Suprapubic skin (tissue), 3 donors: ENCODE measurements at regions not wholly inside any gene's neighbourhood (a gene's known extent, or its start where the extent isn't known, plus 50 kb on each side); places are given as distances from the start of the nearest gene placed in this dataset.

Experiments used
- CTCF ChIP-seq, 2 donors: fragments of 200-600 bp in 1 of 2; fragments of 450-650 bp in 1 of 2; sonication (generic) in 1 of 2; IDR thresholded peaks; one replicate each; pipeline ENCODE4 v1.5.1; 2016 to 2019; ENCODE audit warnings: antibody characterized with exemption in 2 of 2, mild to moderate bottlenecking in 1 of 2, moderate library complexity in 1 of 2
- EP300 ChIP-seq: sonication (generic); formaldehyde crosslinking; IDR thresholded peaks from one replicate; pipeline ENCODE4 v1.6.1; 2017; ENCODE audit warnings: antibody characterized with exemption
- POLR2A ChIP-seq, 2 donors: fragments of 450-650 bp; IDR thresholded peaks; one replicate each; pipeline ENCODE4 v1.6.1; 2017; ENCODE audit warnings: antibody characterized with exemption in 2 of 2, mild to moderate bottlenecking in 2 of 2, moderate library complexity in 2 of 2

- TF ChIP-seq CTCF (IDR thresholded peaks at IDR 0.05) (no peak), POLR2A (IDR thresholded peaks at IDR 0.05) (no peak), EP300 (no peak)
Observed at GRCh38 chr6:159520002-159520401, 173.0 kb downstream of the SOD2 start.
